HCT116 (cell line): ENCODE measurements at regions not wholly inside any gene's neighbourhood (a gene's known extent, or its start where the extent isn't known, plus 50 kb on each side); places are given as distances from the start of the nearest gene placed in this dataset.

Source experiments
- ATAC-seq: fragments of 200-7000 bp; cut with Tn5 transposase; 2 replicates; pipeline ENCODE4 v1.9.1; 2020; ENCODE audit warnings: mild to moderate bottlenecking, moderate library complexity
- BruUV-seq: library from RNA; stranded (reverse); fragments of 400-500 nt; replicated peaks from 2 replicates; lab custom pipeline; 2021; lab: Mats Ljungman, UMichigan
- CTCF ChIA-PET: fragments of 300-600 bp; sonication (Branson Sonifier 250); formaldehyde crosslinking; loops from one replicate; lab custom pipeline; 2021; ENCODE audit warnings: antibody characterized with exemption; lab: Charles Lee
- POLR2A ChIA-PET: fragments of 300-600, 350-600 bp; sonication (Branson Sonifier 250); formaldehyde crosslinking; loops from one replicate; lab custom pipeline; 2021; ENCODE audit warnings: antibody characterized with exemption; lab: Charles Lee
- RAD21 ChIA-PET, 2 experiments: fragments of 300-600 bp; sonication (Branson Sonifier 250); formaldehyde crosslinking; loops; one replicate each; lab custom pipeline; 2023; ENCODE audit warnings: low total read pairs in 2 of 2; ENCODE audit not compliant: uncharacterized antibody in 2 of 2, unreplicated experiment in 2 of 2, low non-redundant PET in 1 of 2; lab: Charles Lee
- DNase-seq: peaks from one replicate; pipeline ENCODE4 v3.0.0-alpha.2; 2010; ENCODE audit warnings: low read depth, low spot score
- H2AFZ ChIP-seq: fragments of 200-600 bp; shearing (Covaris generic), sonication (generic); 2 replicates; pipeline ENCODE4 v1.6.1; 2017; ENCODE audit warnings: low read depth, mixed run types, mixed read lengths, antibody characterized with exemption, low read length; ENCODE audit not compliant: poor library complexity, severe bottlenecking
- H3K27ac ChIP-seq: 2 replicates; pipeline ENCODE4 v1.5.1; 2012; ENCODE audit warnings: low read depth, low read length
- H3K27me3 ChIP-seq: fragments of 200-600 bp; sonication (generic); 2 replicates; pipeline ENCODE4 v1.6.1; 2016; ENCODE audit warnings: mixed run types, low read length, mixed read lengths; ENCODE audit not compliant: insufficient read depth
- H3K36me3 ChIP-seq, 2 experiments: fragments of 200-500 bp in 1 of 2; fragments of 200-600 bp in 1 of 2; sonication (Bioruptor generic) in 1 of 2; sonication (generic) in 1 of 2; 2 replicates each; pipeline versions ENCODE4 v1.5.1 to v1.6.1; 2014 to 2016; ENCODE audit warnings: low read length in 2 of 2, inconsistent platforms in 1 of 2, mixed read lengths in 1 of 2, mixed run types in 1 of 2; ENCODE audit not compliant: insufficient read depth in 2 of 2, control insufficient read depth in 1 of 2
- H3K4me1 ChIP-seq, 2 experiments: fragments of 200-600 bp in 1 of 2; sonication (generic) in 1 of 2; 2 replicates each; pipeline versions ENCODE4 v1.5.1 to v1.6.1; 2012 to 2017; ENCODE audit warnings: low read length in 2 of 2, inconsistent platforms in 1 of 2, mild to moderate bottlenecking in 1 of 2, mixed read lengths in 1 of 2, mixed run types in 1 of 2, moderate library complexity in 1 of 2; ENCODE audit not compliant: insufficient read depth in 2 of 2, control insufficient read depth in 1 of 2
- H3K4me2 ChIP-seq: fragments of 200-600 bp; sonication (generic); 2 replicates; pipeline ENCODE4 v1.6.1; 2017; ENCODE audit warnings: mixed run types, low read length, mixed read lengths
- H3K4me3 ChIP-seq, 2 experiments: fragments of 200-600 bp in 1 of 2; sonication (generic) in 1 of 2; replicated peaks in 1 of 2; 2 replicates each; pipeline ENCODE4 v1.5.1; 2011 to 2016; ENCODE audit warnings: low read length in 2 of 2, control low read depth in 1 of 2, low read depth in 1 of 2, mild to moderate bottlenecking in 1 of 2, mixed read lengths in 1 of 2, mixed run types in 1 of 2
- H3K79me2 ChIP-seq: fragments of 200-600 bp; sonication (generic); 2 replicates; pipeline ENCODE4 v1.6.1; 2017; ENCODE audit warnings: mild to moderate bottlenecking, mixed run types, low read length, moderate library complexity, mixed read lengths; ENCODE audit not compliant: insufficient read depth
- H3K9ac ChIP-seq: fragments of 200-600 bp; sonication (generic); 2 replicates; pipeline ENCODE4 v1.6.1; 2016; ENCODE audit warnings: low read length, mixed read lengths
- H3K9me2 ChIP-seq: fragments of 200-600 bp; sonication (generic), shearing (Covaris generic); 2 replicates; pipeline ENCODE4 v1.6.1; 2017; ENCODE audit warnings: mixed run types, mild to moderate bottlenecking, moderate library complexity; ENCODE audit not compliant: insufficient read depth
- H3K9me3 ChIP-seq, 2 experiments: fragments of 200-500 bp in 1 of 2; fragments of 200-600 bp in 1 of 2; sonication (Bioruptor generic) in 1 of 2; sonication (generic) in 1 of 2; 2 replicates each; pipeline ENCODE4 v1.6.1; 2014 to 2017; ENCODE audit warnings: low read length in 2 of 2, mixed read lengths in 2 of 2, inconsistent platforms in 1 of 2, low read depth in 1 of 2, mild to moderate bottlenecking in 1 of 2, mixed run types in 1 of 2, moderate library complexity in 1 of 2; ENCODE audit not compliant: control insufficient read depth in 1 of 2, insufficient read depth in 1 of 2
- H4K20me1 ChIP-seq: fragments of 200-600 bp; sonication (generic), shearing (Covaris generic); 2 replicates; pipeline ENCODE4 v1.6.1; 2017; ENCODE audit warnings: mixed run types, mild to moderate bottlenecking, moderate library complexity; ENCODE audit not compliant: insufficient read depth
- ATF3 ChIP-seq: IDR thresholded peaks from 2 replicates; pipeline ENCODE4 v1.6.1; 2012
- CBX3 ChIP-seq: IDR thresholded peaks from 2 replicates; pipeline ENCODE4 v1.6.1; 2012; ENCODE audit warnings: low read depth
- CTCF ChIP-seq, 3 experiments: fragments of 200-600 bp in 1 of 3; sonication (generic) in 1 of 3; IDR thresholded peaks in 2 of 3; conservative IDR thresholded peaks in 1 of 3; 2 replicates each; pipeline ENCODE4 v1.5.1; 2012 to 2017; ENCODE audit warnings: low read depth in 2 of 3, low read length in 2 of 3, antibody characterized with exemption in 1 of 3, borderline replicate concordance in 1 of 3, control low read depth in 1 of 3, mild to moderate bottlenecking in 1 of 3, mixed read lengths in 1 of 3, mixed run types in 1 of 3, moderate library complexity in 1 of 3; ENCODE audit not compliant: insufficient read depth in 1 of 3
- EGR1 ChIP-seq: IDR thresholded peaks from 2 replicates; pipeline ENCODE4 v1.6.1; 2012; ENCODE audit warnings: low read depth
- ELF1 ChIP-seq: IDR thresholded peaks from 2 replicates; pipeline ENCODE4 v1.6.1; 2012; ENCODE audit warnings: low read depth, borderline replicate concordance
- EZH2phosphoT487 ChIP-seq: fragments of 200-600 bp; IDR thresholded peaks from 2 replicates; pipeline ENCODE4 v1.6.1; 2018; ENCODE audit warnings: antibody characterized with exemption, borderline replicate concordance
- FOSL1 ChIP-seq: IDR thresholded peaks from 2 replicates; pipeline ENCODE4 v1.6.1; 2012; ENCODE audit warnings: low read depth
- JUND ChIP-seq: IDR thresholded peaks from 2 replicates; pipeline ENCODE4 v1.6.1; 2012
- MAX ChIP-seq: IDR thresholded peaks from 2 replicates; pipeline ENCODE4 v1.6.1; 2012
- POLR2A ChIP-seq: IDR thresholded peaks from 2 replicates; pipeline ENCODE4 v1.7.0; 2011; ENCODE audit warnings: borderline replicate concordance; ENCODE audit not compliant: insufficient read depth, insufficient read length; ENCODE audit errors: extremely low read depth
- POLR2AphosphoS5 ChIP-seq: IDR thresholded peaks from 2 replicates; pipeline ENCODE4 v1.6.1; 2011; ENCODE audit warnings: mild to moderate bottlenecking, low read depth, low read length, moderate library complexity
- SIN3A ChIP-seq: IDR thresholded peaks from 2 replicates; pipeline ENCODE4 v1.6.1; 2012; ENCODE audit warnings: low read depth
- SRF ChIP-seq: IDR thresholded peaks from 2 replicates; pipeline ENCODE4 v1.6.1; 2012; ENCODE audit warnings: low read depth
- YY1 ChIP-seq: IDR thresholded peaks from 2 replicates; pipeline ENCODE4 v1.6.1; 2011; ENCODE audit warnings: low read length, low read depth, moderate library complexity, mild to moderate bottlenecking; ENCODE audit not compliant: insufficient replicate concordance; ENCODE audit errors: extremely low read depth
- ZBTB33 ChIP-seq: IDR thresholded peaks from 2 replicates; pipeline ENCODE4 v1.6.1; 2011; ENCODE audit warnings: mild to moderate bottlenecking, low read length, moderate library complexity; ENCODE audit not compliant: insufficient replicate concordance; ENCODE audit errors: extremely low read depth
- ZNF274 ChIP-seq: fragments of 200-500 bp; sonication (Bioruptor generic); IDR thresholded peaks from 2 replicates; pipeline ENCODE4 v1.6.1; 2014; ENCODE audit warnings: mild to moderate bottlenecking, low read depth, low read length, inconsistent platforms
- intact Hi-C: fragments of 100-400 bp; cut with micrococcal nuclease; formaldehyde crosslinking; loops from 2 replicates; pipeline ENCODE4 v1.10.0; 2022

- ChIA-PET CTCF (no interaction called here), RAD21 (no interaction called here), POLR2A (no interaction called here)
- Histone ChIP-seq H3K4me2 (no peak overlapping the region), H2AFZ (no peak overlapping the region), H3K4me1 (peaks cover 20 to 40% of the 10 kb centered on the region in 2 experiments), H3K79me2 (no peaks in the 10 kb centered on the region), H3K27ac (no peak overlapping the region), H3K36me3 (no peaks in the 10 kb centered on the region), H3K9ac (no peak overlapping the region), H3K9me3 (no peaks in the 10 kb centered on the region), H4K20me1 (no peaks in the 10 kb centered on the region), H3K9me2 (no peaks in the 10 kb centered on the region)
- no peak for DNase-seq
- BruUV-seq, result no TSS peak
- no peak for ATAC-seq
- no peak for TF ChIP-seq CTCF (IDR thresholded peaks at IDR 0.05 in 2 of 3, conservative IDR thresholded peaks at IDR 0.05 in 1 of 3; ENCODE audit: borderline replicate concordance in 1 of 3, insufficient read depth in 1 of 3, low read depth in 2 of 3, low read length in 2 of 3)
- TF ChIP-seq ATF3, result no peak
- TF ChIP-seq YY1, result no peak
- no peak for TF ChIP-seq EGR1
- TF ChIP-seq ZBTB33, result no peak
- TF ChIP-seq ZNF274, result no peak
- no peak for TF ChIP-seq SIN3A
- no peak for TF ChIP-seq CBX3
- TF ChIP-seq POLR2AphosphoS5, result no peak
- no peak for TF ChIP-seq EZH2phosphoT487
- TF ChIP-seq SRF, result no peak
- no peak for TF ChIP-seq MAX
- no peak for TF ChIP-seq JUND
- no peak for TF ChIP-seq FOSL1
- no peak for TF ChIP-seq POLR2A
- TF ChIP-seq ELF1, result no peak
- TF ChIP-seq, all 23 proteins: peak for 0
- intact Hi-C loops, result no loop called here
- Histone ChIP-seq H3K4me3 (no peak overlapping the region), H3K27me3 (no peaks in the 10 kb centered on the region)
Observed at GRCh38 chr2:181763423-181763822, 83.1 kb upstream of the NEUROD1 start.
